Endothelial cell of umbilical vein (primary cell): ENCODE measurements at regions not wholly inside any gene's neighbourhood (a gene's known extent, or its start where the extent isn't known, plus 50 kb on each side); places are given as distances from the start of the nearest gene placed in this dataset.

Experiments
- BruUV-seq: library from RNA; stranded (reverse); fragments of 400-500 nt; replicated peaks from 2 replicates; lab custom pipeline; 2021; lab: Mats Ljungman, UMichigan
- CTCF ChIA-PET: fragments of 300-600, 350-600 bp; sonication (Branson Sonifier 250); formaldehyde crosslinking; loops from one replicate; lab custom pipeline; 2021; ENCODE audit warnings: antibody characterized with exemption, inconsistent platforms; lab: Charles Lee
- POLR2A ChIA-PET: fragments of 300-600, 350-600 bp; sonication (Branson Sonifier 250); formaldehyde crosslinking; loops from one replicate; lab custom pipeline; 2021; ENCODE audit warnings: antibody characterized with exemption, inconsistent platforms; lab: Charles Lee
- DNase-seq: peaks from one replicate; pipeline ENCODE4 v3.0.0-alpha.2; 2011; ENCODE audit warnings: low read depth, low spot score
- FAIRE-seq: peaks from 2 replicates; lab custom pipeline; 2011; peaks lifted over from hg19 to GRCh38; lab: Jason Lieb, UNC
- H2AFZ ChIP-seq: 2 replicates; pipeline ENCODE4 v1.6.0; 2012; ENCODE audit warnings: low read depth, low read length, control low read depth, inconsistent platforms
- H3K27ac ChIP-seq: 2 replicates; pipeline ENCODE4 v1.5.1; 2011; ENCODE audit warnings: low read depth, mild to moderate bottlenecking, control low read depth, low read length, moderate library complexity; ENCODE audit not compliant: insufficient read depth
- H3K27me3 ChIP-seq, 2 experiments: 2 replicates each; pipeline versions ENCODE4 v1.6.0 to v1.6.1; 2011; ENCODE audit warnings: low read length in 2 of 2, mixed read lengths in 1 of 2; ENCODE audit not compliant: control insufficient read depth in 2 of 2, insufficient read depth in 2 of 2
- H3K36me3 ChIP-seq, 2 experiments: 2 replicates in 1 of 2; 3 replicates in 1 of 2; pipeline ENCODE4 v1.5.1; 2011; ENCODE audit warnings: low read length in 2 of 2, mild to moderate bottlenecking in 1 of 2, moderate library complexity in 1 of 2; ENCODE audit not compliant: control insufficient read depth in 2 of 2, insufficient read depth in 2 of 2; ENCODE audit errors: extremely low read depth in 1 of 2
- H3K4me1 ChIP-seq: 3 replicates; pipeline ENCODE4 v1.5.1; 2011; ENCODE audit warnings: mild to moderate bottlenecking, low read length; ENCODE audit not compliant: control insufficient read depth, insufficient read depth; ENCODE audit errors: extremely low read depth
- H3K4me2 ChIP-seq: 2 replicates; pipeline ENCODE4 v1.6.1; 2011; ENCODE audit warnings: low read length, control low read depth, mixed read lengths; ENCODE audit not compliant: insufficient read depth
- H3K4me3 ChIP-seq, 3 experiments: fragments of 200-600 bp in 1 of 3; sonication (generic), shearing (Covaris generic) in 1 of 3; replicated peaks in 1 of 3; 2 replicates each; pipeline ENCODE4 v1.5.1; 2011 to 2016; ENCODE audit warnings: control low read depth in 3 of 3, low read length in 3 of 3, mild to moderate bottlenecking in 2 of 3, inconsistent platforms in 1 of 3, low read depth in 1 of 3, moderate library complexity in 1 of 3; ENCODE audit not compliant: insufficient read depth in 1 of 3
- H3K79me2 ChIP-seq: 2 replicates; pipeline ENCODE4 v1.6.0; 2012; ENCODE audit warnings: low read length, inconsistent platforms; ENCODE audit not compliant: control insufficient read depth, insufficient read depth
- H3K9ac ChIP-seq: replicated peaks from 2 replicates; pipeline ENCODE3; 2011; ENCODE audit warnings: low read length, control low read depth; ENCODE audit not compliant: insufficient read depth; ENCODE audit errors: extremely low read depth
- H3K9me1 ChIP-seq: replicated peaks from 3 replicates; pipeline ENCODE4 v1.6.0; 2011; ENCODE audit warnings: mild to moderate bottlenecking, low read length; ENCODE audit not compliant: control insufficient read depth, insufficient read depth; ENCODE audit errors: extremely low read depth
- H3K9me3 ChIP-seq: replicated peaks from 2 replicates; pipeline ENCODE4 v1.5.1; 2012; ENCODE audit warnings: low read length, inconsistent platforms; ENCODE audit not compliant: control insufficient read depth, insufficient read depth
- H4K20me1 ChIP-seq: replicated peaks from 2 replicates; pipeline ENCODE3; 2011; ENCODE audit warnings: mild to moderate bottlenecking, low read length; ENCODE audit not compliant: control insufficient read depth, insufficient read depth; ENCODE audit errors: extremely low read depth
- CTCF ChIP-seq, 2 donors: IDR thresholded peaks; 1 replicate in 1 of 2; 2 replicates in 1 of 2; pipeline ENCODE4 v1.5.1; 2011; ENCODE audit warnings: low read length in 2 of 2, mild to moderate bottlenecking in 2 of 2, moderate library complexity in 2 of 2, control low read depth in 1 of 2, inconsistent platforms in 1 of 2, low read depth in 1 of 2; ENCODE audit not compliant: insufficient read depth in 1 of 2; ENCODE audit errors: extremely low read depth in 1 of 2
- EZH2 ChIP-seq: IDR thresholded peaks from 2 replicates; pipeline ENCODE4 v1.6.1; 2012; ENCODE audit warnings: borderline replicate concordance, low read depth, mild to moderate bottlenecking, moderate library complexity, low read length, inconsistent platforms; ENCODE audit not compliant: severe bottlenecking
- FOS ChIP-seq: IDR thresholded peaks from 2 replicates; pipeline ENCODE4 v1.6.1; 2011; ENCODE audit warnings: mild to moderate bottlenecking, low read length, moderate library complexity, borderline replicate concordance; ENCODE audit not compliant: insufficient read depth
- GATA2 ChIP-seq: IDR thresholded peaks from 2 replicates; pipeline ENCODE4 v1.7.0; 2011; ENCODE audit warnings: low read depth, mild to moderate bottlenecking, moderate library complexity, mixed read lengths, low read length; ENCODE audit not compliant: insufficient read length, insufficient read depth
- JUN ChIP-seq: IDR thresholded peaks from 2 replicates; pipeline ENCODE4 v1.6.1; 2011; ENCODE audit warnings: borderline replicate concordance, low read depth; ENCODE audit not compliant: insufficient read length, insufficient read depth
- MAX ChIP-seq: IDR thresholded peaks from 2 replicates; pipeline ENCODE4 v1.6.1; 2011; ENCODE audit not compliant: insufficient read depth, insufficient read length
- MYC ChIP-seq: IDR thresholded peaks from one replicate; pipeline ENCODE4 v1.6.1; 2011; ENCODE audit warnings: mild to moderate bottlenecking, low read depth, low read length
- POLR2A ChIP-seq: IDR thresholded peaks from 2 replicates; pipeline ENCODE4 v1.6.1; 2012; ENCODE audit warnings: low read depth, mild to moderate bottlenecking, control low read depth, low read length
- POLR2AphosphoS5 ChIP-seq: IDR thresholded peaks from 2 replicates; pipeline ENCODE4 v1.6.1; 2012; ENCODE audit warnings: low read depth, mild to moderate bottlenecking, control low read depth, low read length, moderate library complexity; ENCODE audit not compliant: insufficient read depth
- dilution Hi-C: fragments of 300-500 bp; cut with MboI; formaldehyde crosslinking; loops from one replicate; pipeline ENCODE4 v1.15.0; 2019; ENCODE audit warnings: low sequenced_read_pairs; ENCODE audit not compliant: extremely low pct_ligation_motif_present
- intact Hi-C: fragments of 100-400 bp; cut with micrococcal nuclease; formaldehyde crosslinking; loops from one replicate; pipeline ENCODE4 v1.10.0; 2022

GRCh38 chr10:78736926-78737630, 331.7 kb upstream of the ZMIZ1 start:
- Histone ChIP-seq H4K20me1 (no peaks in the 10 kb centered on the region), H3K36me3 (no peaks in the 10 kb centered on the region), H3K4me1 (no peaks in the 10 kb centered on the region), H2AFZ (no peak overlapping the region), H3K27me3 (peaks cover 6% of the 10 kb centered on the region in 2 experiments), H3K4me2 (no peak overlapping the region), H3K9me1 (no peaks in the 10 kb centered on the region), H3K79me2 (no peaks in the 10 kb centered on the region), H3K4me3 (no peak overlapping the region), H3K9ac (no peak overlapping the region), H3K9me3 (no peaks in the 10 kb centered on the region), H3K27ac (no peak overlapping the region)
- no peak for FAIRE-seq
- intact Hi-C loops (no loop called here), dilution Hi-C loops (no loop called here)
- no peak for DNase-seq
- CTCF ChIA-PET, result interaction anchor here (1.5 to 1.7 kb wide), 2 partner anchors 17 to 36 kb away, joined by 3 read pairs; no protein-coding TSS in a partner anchor
- BruUV-seq, result no TSS peak
- TF ChIP-seq FOS (no peak), MYC (no peak), GATA2 (no peak), EZH2 (no peak), MAX (no peak), POLR2AphosphoS5 (no peak), JUN (no peak), POLR2A (no peak), CTCF (IDR thresholded peaks at IDR 0.05; ENCODE audit: extremely low read depth in 1 of 2, insufficient read depth in 1 of 2, low read depth in 1 of 2, low read length in 2 of 2) (no peak)
- POLR2A ChIA-PET, result no interaction called here
